Iris pigment epithelial cell (primary cell): ENCODE measurements at regions not wholly inside any gene's neighbourhood (a gene's known extent, or its start where the extent isn't known, plus 50 kb on each side); places are given as distances from the start of the nearest gene placed in this dataset.
"Not testable (repeated sequence)": the region's sequence is repeated elsewhere in the genome, so short reads cannot be mapped to it uniquely, and the experiment has no call there.

Experiments
- DNase-seq: peaks from one replicate; pipeline ENCODE4 v3.0.0-alpha.2; 2011; ENCODE audit warnings: low read depth

DNA sequence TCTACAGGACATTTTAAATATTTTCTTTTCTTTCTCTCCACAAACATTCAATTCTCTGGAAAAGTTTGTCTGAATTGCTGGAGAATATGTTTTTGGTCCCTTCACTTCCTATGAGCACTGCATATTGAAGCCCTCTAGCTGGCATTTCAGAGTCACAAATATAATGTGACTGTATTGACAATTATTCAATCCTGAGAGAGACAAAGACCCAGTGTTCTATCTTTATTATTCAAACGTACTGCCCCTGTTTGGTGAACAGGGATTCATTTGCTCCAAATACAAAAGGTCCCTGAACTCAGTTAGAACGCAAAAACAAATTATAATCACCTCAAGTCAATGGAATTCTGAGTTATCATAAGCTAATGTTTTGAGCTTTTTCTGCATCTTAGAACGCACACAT, 173.1 kb upstream of the CDIN1 start:
- no peak for DNase-seq

DNA sequence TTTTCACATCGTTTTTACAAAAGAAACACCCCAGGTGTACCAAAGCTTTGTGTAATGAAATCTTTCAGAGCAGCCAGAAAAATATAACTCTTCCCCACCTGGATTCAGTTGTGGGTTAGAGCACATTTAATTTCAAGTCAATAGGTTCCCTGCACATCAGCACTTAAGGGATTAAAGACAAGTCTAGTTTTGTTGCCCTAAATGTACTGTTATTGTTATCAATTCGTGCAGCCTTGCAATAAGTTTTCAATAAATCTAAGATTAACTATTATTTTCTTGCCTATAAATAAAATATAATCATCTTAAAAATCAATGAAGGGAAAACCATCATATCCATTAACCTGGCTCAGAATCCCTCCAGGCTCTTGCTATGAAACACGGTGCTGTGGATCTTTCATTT, 172.5 kb upstream of the CDIN1 start:
- DNase-seq: no peak

- peak; percentile 82 for DNase-seq
Measured at GRCh38 chr15:36407647-36408046, 171.8 kb upstream of the CDIN1 start.

DNA sequence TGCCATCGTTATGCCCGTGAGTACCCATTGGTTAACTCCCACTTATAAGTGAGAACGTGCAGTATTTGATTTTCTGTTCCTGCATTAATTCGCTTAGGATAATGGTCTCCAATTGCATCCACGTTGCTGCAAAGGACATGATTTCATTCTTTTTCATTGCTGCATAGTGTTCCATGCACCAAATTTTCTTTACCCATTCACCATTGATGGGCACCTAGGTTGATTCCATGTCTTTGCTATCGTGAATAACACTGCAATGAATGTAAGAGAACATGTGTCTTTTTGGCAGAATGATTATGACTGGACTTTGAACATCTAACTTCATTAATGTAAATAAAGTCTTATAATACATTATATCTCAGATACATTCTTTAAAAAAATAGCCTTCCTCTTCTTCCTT, 169.6 kb upstream of the CDIN1 start:
- DNase-seq: no peak

GRCh38 chr15:36414670-36415069, 164.8 kb upstream of the CDIN1 start:
- DNase-seq: peak; percentile 75

DNA sequence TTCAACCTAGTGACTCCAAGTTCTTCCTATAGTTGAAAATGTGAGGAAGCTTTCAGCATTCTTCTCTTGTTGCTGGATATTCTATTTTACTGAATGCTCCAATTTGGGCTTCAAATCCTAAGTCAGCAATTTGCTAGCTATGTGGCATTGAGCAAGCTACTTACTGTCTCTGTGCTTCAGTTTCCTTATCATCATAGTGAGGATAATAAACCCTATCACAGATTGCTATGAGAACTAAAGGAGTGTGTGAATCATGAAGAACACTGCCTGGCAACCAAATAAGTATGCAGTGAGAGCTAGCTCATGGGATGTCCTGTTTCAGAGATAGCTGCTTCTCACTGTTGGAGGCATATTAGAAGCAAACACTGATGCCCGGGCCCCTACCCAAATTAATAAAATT, 163.8 kb upstream of the CDIN1 start:
- DNase-seq: peak; percentile 91

DNA sequence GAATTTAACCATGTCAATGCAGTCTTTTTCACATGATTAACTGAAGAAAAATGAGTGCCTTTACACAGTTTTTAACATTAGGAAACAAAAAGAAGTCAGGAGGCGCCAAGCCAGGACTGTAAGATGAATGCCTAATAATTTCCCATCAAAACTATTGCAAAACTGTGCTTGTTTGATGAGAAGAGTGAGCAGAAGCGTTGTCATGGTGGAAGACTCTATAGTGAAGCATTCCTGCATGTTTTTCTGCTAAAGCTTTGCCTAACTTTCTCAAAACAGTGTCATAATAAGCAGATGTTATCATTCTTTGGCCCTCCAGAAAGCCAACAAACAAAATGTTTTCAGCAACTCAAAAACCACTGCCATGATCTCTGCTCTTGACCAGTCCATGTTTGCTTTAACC, 156.8 kb upstream of the CDIN1 start:
- DNase-seq: peak; percentile 51

DNA sequence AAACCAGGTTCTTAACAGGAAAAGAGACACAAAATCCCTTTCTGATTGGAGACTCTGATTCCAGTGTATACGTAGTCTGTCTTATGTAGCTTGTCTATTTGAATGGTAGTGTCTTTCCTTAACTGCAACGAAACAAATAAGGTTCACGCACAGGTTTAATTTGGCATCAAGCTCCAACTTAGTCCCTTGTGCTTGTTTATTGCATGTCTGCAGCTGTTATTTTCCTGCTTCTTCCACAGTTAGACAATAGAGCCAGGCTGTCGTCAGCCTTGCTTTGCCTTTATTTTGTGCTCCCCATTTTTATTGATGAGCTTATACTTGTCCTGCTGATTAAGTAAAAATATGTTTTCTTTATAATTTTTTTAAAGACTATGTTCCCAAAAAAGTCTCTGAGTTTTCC, 152.7 kb upstream of the CDIN1 start:
- DNase-seq: peak; percentile 26

DNA sequence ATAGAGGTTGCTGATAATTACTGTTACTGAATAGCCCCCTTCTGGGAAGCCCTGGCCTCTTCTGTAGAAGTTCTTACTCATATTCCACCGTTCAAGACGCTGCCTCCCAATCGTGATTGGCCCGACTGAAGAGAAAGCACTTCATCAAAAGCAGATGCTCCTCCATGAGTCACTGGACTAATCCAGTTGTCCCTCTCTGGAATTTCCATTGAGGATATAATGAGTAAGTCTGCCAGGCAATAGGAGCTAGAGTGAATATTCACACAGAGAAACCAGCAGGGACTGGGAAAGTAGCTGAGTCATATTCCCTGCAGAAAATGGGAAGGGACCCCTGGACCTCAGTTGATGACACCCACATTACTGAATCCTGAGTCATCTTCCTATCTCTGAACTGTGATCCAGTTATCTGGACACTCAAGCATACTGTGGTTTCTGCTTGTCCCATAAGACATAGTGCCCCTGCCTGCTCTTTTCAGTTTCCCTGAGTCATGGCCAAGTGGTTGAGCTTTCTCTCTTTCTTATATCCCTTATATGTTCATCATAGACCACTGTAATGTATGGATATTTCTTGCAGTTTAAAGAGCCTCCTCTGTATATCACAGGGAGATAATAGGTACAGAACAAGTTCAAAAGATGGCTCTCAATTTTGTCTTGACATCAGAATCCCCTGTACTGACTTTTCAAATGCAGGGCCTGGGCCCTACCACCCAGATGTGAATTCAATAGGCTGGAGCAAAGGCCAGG, 151.2 kb upstream of the CDIN1 start:
- DNase-seq: peak; percentile 99

DNA sequence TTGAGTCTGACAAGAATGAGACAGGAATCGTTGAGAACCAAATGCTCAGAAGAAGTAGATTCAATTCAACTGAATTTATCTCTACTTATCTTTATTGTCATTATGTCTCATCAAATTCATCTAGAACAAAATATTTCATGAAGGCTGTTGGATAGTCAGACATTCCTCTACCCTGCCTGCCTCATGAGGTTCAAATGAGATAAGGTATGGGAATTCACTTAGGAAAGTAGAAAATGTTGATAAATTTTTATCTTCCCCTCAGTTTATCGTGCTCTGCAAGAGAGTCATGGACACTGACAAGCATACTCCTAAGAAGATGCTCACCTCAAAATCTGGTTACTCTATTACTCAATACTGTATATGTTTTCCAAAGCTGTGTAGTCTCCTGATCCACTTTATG, 149.7 kb upstream of the CDIN1 start:
- peak; percentile 16 for DNase-seq

DNA sequence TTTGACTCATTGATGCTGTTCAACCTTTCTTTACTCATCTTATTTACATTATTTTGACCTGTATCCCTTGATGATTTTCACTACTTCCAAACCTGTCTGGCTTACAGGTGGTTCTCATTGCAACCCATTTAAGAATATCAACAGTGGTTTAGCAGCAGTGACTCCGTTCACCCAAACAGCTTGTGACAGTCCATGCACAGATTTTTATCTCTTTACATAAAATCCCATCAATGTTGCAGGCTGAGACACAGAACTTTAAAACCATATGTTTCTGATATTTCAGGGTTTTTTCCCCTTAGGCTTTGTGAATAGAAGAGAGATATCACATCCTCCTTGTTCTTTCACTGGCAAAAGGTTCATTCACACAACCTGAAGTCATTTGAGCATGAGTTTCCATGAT, 149.1 kb upstream of the CDIN1 start:
- DNase-seq: no peak

GRCh38 chr15:36430726-36431265, 148.6 kb upstream of the CDIN1 start:
- peak; percentile 29 for DNase-seq

- peak; percentile 19 for DNase-seq
Measured at GRCh38 chr15:36432161-36432560, 147.3 kb upstream of the CDIN1 start.

GRCh38 chr15:36434177-36434576, 145.2 kb upstream of the CDIN1 start:
- no peak for DNase-seq

GRCh38 chr15:36438499-36438898, 140.9 kb upstream of the CDIN1 start:
- no peak for DNase-seq

- DNase-seq: no peak
Measured at GRCh38 chr15:36447373-36447772, 132.1 kb upstream of the CDIN1 start.

GRCh38 chr15:36448418-36448817, 131.0 kb upstream of the CDIN1 start:
- DNase-seq: no peak

GRCh38 chr15:36449084-36449661, 130.3 kb upstream of the CDIN1 start:
- peak; percentile 13 for DNase-seq

- DNase-seq: peak; percentile 34
Measured at GRCh38 chr15:36449662-36450145, 129.7 kb upstream of the CDIN1 start.

DNA sequence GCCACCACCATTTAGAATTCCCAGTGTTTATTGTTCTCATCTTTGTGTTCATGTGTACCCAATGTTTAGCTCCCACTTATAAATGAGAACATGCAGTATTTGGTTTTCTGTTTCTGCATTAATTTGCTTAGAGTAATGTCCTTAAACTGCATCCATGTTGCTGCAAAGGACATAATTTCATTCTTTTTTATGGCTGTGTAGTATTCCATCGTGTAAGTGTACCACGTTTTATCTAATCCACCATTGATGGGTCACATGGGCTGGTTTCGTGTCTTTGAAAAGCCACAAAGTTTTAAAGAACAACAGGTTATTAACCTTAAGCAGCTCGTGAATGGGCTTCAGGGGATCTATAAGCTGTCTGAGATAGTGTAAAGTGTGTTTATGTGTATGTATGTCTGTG, 125.2 kb upstream of the CDIN1 start:
- DNase-seq: not testable (repeated sequence)

GRCh38 chr15:36458411-36458810, 121.0 kb upstream of the CDIN1 start:
- no peak for DNase-seq

GRCh38 chr15:36465304-36465703, 114.1 kb upstream of the CDIN1 start:
- peak; percentile 42 for DNase-seq

GRCh38 chr15:36468746-36469145, 110.7 kb upstream of the CDIN1 start:
- peak; percentile 70 for DNase-seq
